Liver (tissue), 8 donors: ENCODE measurements at regions not wholly inside any gene's neighbourhood (a gene's known extent, or its start where the extent isn't known, plus 50 kb on each side); places are given as distances from the start of the nearest gene placed in this dataset.
"Not testable (repeated sequence)": the region's sequence is repeated elsewhere in the genome, so short reads cannot be mapped to it uniquely, and the experiment has no call there.

Experiments used
- DNase-seq: peaks from one replicate; pipeline ENCODE4 v3.0.0-alpha.2; 2017; ENCODE audit warnings: low spot score
- H3K27ac ChIP-seq, 2 donors: one replicate each; pipeline ENCODE4 v1.7.0; 2013; ENCODE audit warnings: inconsistent platforms in 2 of 2, low read length in 2 of 2, control low read depth in 1 of 2, low read depth in 1 of 2, mild to moderate bottlenecking in 1 of 2
- H3K27me3 ChIP-seq, 4 donors: one replicate each; pipeline versions ENCODE4 v1.6.1 to v1.7.0; 2013; ENCODE audit warnings: low read length in 3 of 4, inconsistent platforms in 1 of 4, mild to moderate bottlenecking in 1 of 4, moderate library complexity in 1 of 4; ENCODE audit not compliant: control insufficient read depth in 4 of 4, insufficient read depth in 4 of 4
- H3K36me3 ChIP-seq, 4 donors: one replicate each; pipeline versions ENCODE4 v1.6.1 to v1.7.0; 2013; ENCODE audit warnings: low read length in 3 of 4, mild to moderate bottlenecking in 3 of 4, low read depth in 1 of 4, moderate library complexity in 1 of 4; ENCODE audit not compliant: control insufficient read depth in 4 of 4, insufficient read depth in 3 of 4
- H3K4me1 ChIP-seq, 4 donors: one replicate each; pipeline versions ENCODE4 v1.6.1 to v1.7.0; 2013; ENCODE audit warnings: low read length in 3 of 4, mild to moderate bottlenecking in 3 of 4, moderate library complexity in 1 of 4; ENCODE audit not compliant: control insufficient read depth in 4 of 4, insufficient read depth in 4 of 4
- H3K4me3 ChIP-seq, 3 donors: one replicate each; pipeline versions ENCODE4 v1.6.1 to v1.7.0; 2013; ENCODE audit warnings: low read length in 3 of 3, control low read depth in 1 of 3, low read depth in 1 of 3, mild to moderate bottlenecking in 1 of 3
- H3K9ac ChIP-seq, 2 donors: one replicate each; pipeline ENCODE4 v1.7.0; 2013; ENCODE audit warnings: low read length in 2 of 2, mild to moderate bottlenecking in 2 of 2, moderate library complexity in 2 of 2, control low read depth in 1 of 2, low read depth in 1 of 2
- H3K9me3 ChIP-seq, 4 donors: one replicate each; pipeline versions ENCODE4 v1.6.1 to v1.7.0; 2013; ENCODE audit warnings: low read length in 3 of 4; ENCODE audit not compliant: control insufficient read depth in 4 of 4
- EGR1 ChIP-seq, 2 donors: IDR thresholded peaks; 2 replicates each; pipeline ENCODE4 v1.6.1; 2016 to 2018; ENCODE audit warnings: antibody characterized with exemption in 2 of 2, low read depth in 2 of 2
- FOXA1 ChIP-seq: IDR thresholded peaks from 2 replicates; pipeline ENCODE4 v1.6.1; 2016; ENCODE audit warnings: antibody characterized with exemption
- GABPA ChIP-seq, 2 donors: IDR thresholded peaks in 1 of 2; conservative IDR thresholded peaks in 1 of 2; 2 replicates each; pipeline ENCODE4 v1.6.1; 2016; ENCODE audit warnings: antibody characterized with exemption in 2 of 2, mild to moderate bottlenecking in 1 of 2, moderate library complexity in 1 of 2
- HNF4A ChIP-seq, 2 donors: conservative IDR thresholded peaks; 2 replicates each; pipeline ENCODE4 v1.6.1; 2016; ENCODE audit warnings: antibody characterized with exemption in 2 of 2, mild to moderate bottlenecking in 2 of 2
- HNF4G ChIP-seq: IDR thresholded peaks from 2 replicates; pipeline ENCODE4 v1.6.1; 2016; ENCODE audit warnings: antibody characterized with exemption
- JUND ChIP-seq, 2 donors: IDR thresholded peaks; 2 replicates each; pipeline ENCODE4 v1.6.1; 2016; ENCODE audit warnings: antibody characterized with exemption in 2 of 2
- RAD21 ChIP-seq, 2 donors: IDR thresholded peaks; 2 replicates each; pipeline ENCODE4 v1.6.1; 2016; ENCODE audit warnings: antibody characterized with exemption in 2 of 2, mild to moderate bottlenecking in 2 of 2
- RXRA ChIP-seq, 2 donors: IDR thresholded peaks; 2 replicates each; pipeline ENCODE4 v1.6.1; 2017 to 2018; ENCODE audit warnings: antibody characterized with exemption in 2 of 2, mild to moderate bottlenecking in 1 of 2
- SP1 ChIP-seq: IDR thresholded peaks from 2 replicates; pipeline ENCODE4 v1.6.1; 2018; ENCODE audit warnings: antibody characterized with exemption, mild to moderate bottlenecking
- TAF1 ChIP-seq: conservative IDR thresholded peaks from 2 replicates; pipeline ENCODE4 v1.6.1; 2016; ENCODE audit warnings: antibody characterized with exemption, mild to moderate bottlenecking
- YY1 ChIP-seq: IDR thresholded peaks from 2 replicates; pipeline ENCODE4 v1.6.1; 2016; ENCODE audit warnings: antibody characterized with exemption, mild to moderate bottlenecking
- ZBTB33 ChIP-seq: IDR thresholded peaks from 2 replicates; pipeline ENCODE4 v1.6.1; 2016; ENCODE audit warnings: antibody characterized with exemption
- WGBS: extraction: QIAGEN DNeasy Blood & Tissue Kit; methylation state at CpG from one replicate; pipeline ENCODE4 v1.1.7; 2013; 5-methylcytosine and 5-hydroxymethylcytosine counted together
- TF ChIP-seq, protein P1 (sequence below): IDR thresholded peaks from 2 replicates; pipeline ENCODE4 v1.6.1; 2016; ENCODE audit warnings: antibody characterized with exemption, mild to moderate bottlenecking
- TF ChIP-seq, protein P2 (sequence below): fragments of 150-350 bp; IDR thresholded peaks from 2 replicates; pipeline ENCODE4 v1.5.1; 2017; ENCODE audit warnings: improper control_type of control experiment, low read depth, low read length; ENCODE audit not compliant: missing input control
- TF ChIP-seq, protein P3 (sequence below): IDR thresholded peaks from 2 replicates; pipeline ENCODE4 v1.6.1; 2016; ENCODE audit warnings: antibody characterized with exemption
- TF ChIP-seq, protein P4 (sequence below): IDR thresholded peaks from 2 replicates; pipeline ENCODE4 v1.6.1; 2016; ENCODE audit warnings: antibody characterized with exemption
- donor health status: healthy.
- donor health status: healthy.
- donor health status: healthy.
- donor health status: healthy.
- donor health status: healthy.

GRCh38 chr14:76298896-76299295 lies 77.0 kb upstream of the ESRRB start:
- Histone ChIP-seq H3K36me3 (no peaks in the 10 kb centered on the region), H3K9ac (no peak overlapping the region), H3K4me3 (no peak overlapping the region), H3K27ac (no peak overlapping the region), H3K27me3 (no peaks in the 10 kb centered on the region), H3K9me3 (no peaks in the 10 kb centered on the region), H3K4me1 (peaks cover 2 to 5% (median 3%) of the 10 kb centered on the region in 4 donors)
- no peak for DNase-seq
- TF ChIP-seq EGR1 (IDR thresholded peaks at IDR 0.05; ENCODE audit: low read depth in 2 of 2) (no peak), ZBTB33 (no peak), RXRA (IDR thresholded peaks at IDR 0.05) (no peak), GABPA (IDR thresholded peaks at IDR 0.05 in 1 of 2, conservative IDR thresholded peaks at IDR 0.05 in 1 of 2) (no peak), TAF1 (no peak), YY1 (no peak), SP1 (no peak), JUND (IDR thresholded peaks at IDR 0.05) (no peak), FOXA1 (no peak), HNF4A (conservative IDR thresholded peaks at IDR 0.05) (no peak), RAD21 (IDR thresholded peaks at IDR 0.05) (no peak), HNF4G (no peak)
- TF ChIP-seq, protein P1, sequence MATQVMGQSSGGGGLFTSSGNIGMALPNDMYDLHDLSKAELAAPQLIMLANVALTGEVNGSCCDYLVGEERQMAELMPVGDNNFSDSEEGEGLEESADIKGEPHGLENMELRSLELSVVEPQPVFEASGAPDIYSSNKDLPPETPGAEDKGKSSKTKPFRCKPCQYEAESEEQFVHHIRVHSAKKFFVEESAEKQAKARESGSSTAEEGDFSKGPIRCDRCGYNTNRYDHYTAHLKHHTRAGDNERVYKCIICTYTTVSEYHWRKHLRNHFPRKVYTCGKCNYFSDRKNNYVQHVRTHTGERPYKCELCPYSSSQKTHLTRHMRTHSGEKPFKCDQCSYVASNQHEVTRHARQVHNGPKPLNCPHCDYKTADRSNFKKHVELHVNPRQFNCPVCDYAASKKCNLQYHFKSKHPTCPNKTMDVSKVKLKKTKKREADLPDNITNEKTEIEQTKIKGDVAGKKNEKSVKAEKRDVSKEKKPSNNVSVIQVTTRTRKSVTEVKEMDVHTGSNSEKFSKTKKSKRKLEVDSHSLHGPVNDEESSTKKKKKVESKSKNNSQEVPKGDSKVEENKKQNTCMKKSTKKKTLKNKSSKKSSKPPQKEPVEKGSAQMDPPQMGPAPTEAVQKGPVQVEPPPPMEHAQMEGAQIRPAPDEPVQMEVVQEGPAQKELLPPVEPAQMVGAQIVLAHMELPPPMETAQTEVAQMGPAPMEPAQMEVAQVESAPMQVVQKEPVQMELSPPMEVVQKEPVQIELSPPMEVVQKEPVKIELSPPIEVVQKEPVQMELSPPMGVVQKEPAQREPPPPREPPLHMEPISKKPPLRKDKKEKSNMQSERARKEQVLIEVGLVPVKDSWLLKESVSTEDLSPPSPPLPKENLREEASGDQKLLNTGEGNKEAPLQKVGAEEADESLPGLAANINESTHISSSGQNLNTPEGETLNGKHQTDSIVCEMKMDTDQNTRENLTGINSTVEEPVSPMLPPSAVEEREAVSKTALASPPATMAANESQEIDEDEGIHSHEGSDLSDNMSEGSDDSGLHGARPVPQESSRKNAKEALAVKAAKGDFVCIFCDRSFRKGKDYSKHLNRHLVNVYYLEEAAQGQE = no peak
- TF ChIP-seq, protein P2, sequence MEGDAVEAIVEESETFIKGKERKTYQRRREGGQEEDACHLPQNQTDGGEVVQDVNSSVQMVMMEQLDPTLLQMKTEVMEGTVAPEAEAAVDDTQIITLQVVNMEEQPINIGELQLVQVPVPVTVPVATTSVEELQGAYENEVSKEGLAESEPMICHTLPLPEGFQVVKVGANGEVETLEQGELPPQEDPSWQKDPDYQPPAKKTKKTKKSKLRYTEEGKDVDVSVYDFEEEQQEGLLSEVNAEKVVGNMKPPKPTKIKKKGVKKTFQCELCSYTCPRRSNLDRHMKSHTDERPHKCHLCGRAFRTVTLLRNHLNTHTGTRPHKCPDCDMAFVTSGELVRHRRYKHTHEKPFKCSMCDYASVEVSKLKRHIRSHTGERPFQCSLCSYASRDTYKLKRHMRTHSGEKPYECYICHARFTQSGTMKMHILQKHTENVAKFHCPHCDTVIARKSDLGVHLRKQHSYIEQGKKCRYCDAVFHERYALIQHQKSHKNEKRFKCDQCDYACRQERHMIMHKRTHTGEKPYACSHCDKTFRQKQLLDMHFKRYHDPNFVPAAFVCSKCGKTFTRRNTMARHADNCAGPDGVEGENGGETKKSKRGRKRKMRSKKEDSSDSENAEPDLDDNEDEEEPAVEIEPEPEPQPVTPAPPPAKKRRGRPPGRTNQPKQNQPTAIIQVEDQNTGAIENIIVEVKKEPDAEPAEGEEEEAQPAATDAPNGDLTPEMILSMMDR = no peak
- TF ChIP-seq, protein P3, sequence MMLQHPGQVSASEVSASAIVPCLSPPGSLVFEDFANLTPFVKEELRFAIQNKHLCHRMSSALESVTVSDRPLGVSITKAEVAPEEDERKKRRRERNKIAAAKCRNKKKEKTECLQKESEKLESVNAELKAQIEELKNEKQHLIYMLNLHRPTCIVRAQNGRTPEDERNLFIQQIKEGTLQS = no peak
- TF ChIP-seq, protein P4, sequence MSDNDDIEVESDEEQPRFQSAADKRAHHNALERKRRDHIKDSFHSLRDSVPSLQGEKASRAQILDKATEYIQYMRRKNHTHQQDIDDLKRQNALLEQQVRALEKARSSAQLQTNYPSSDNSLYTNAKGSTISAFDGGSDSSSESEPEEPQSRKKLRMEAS = no peak
- 80% methylated on average over 5 of the region's 5 CpGs for WGBS

- WGBS = 80% methylated on average over 7 of the region's 7 CpGs
- H3K4me1 ChIP-seq, H3K4me3 ChIP-seq, H3K27me3 ChIP-seq, H3K36me3 ChIP-seq, H3K27ac ChIP-seq, DNase-seq, H3K9ac ChIP-seq, H3K9me3 ChIP-seq: not testable (repeated sequence)
Observed at GRCh38 chr14:76303188-76303587, 72.7 kb upstream of the ESRRB start.
